HG02840 (cell line): ENCODE measurements at regions not wholly inside any gene's neighbourhood (a gene's known extent, or its start where the extent isn't known, plus 50 kb on each side); places are given as distances from the start of the nearest gene placed in this dataset.
"Not testable (repeated sequence)": the region's sequence is repeated elsewhere in the genome, so short reads cannot be mapped to it uniquely, and the experiment has no call there.

Source experiments
- ATAC-seq: cut with Tn5 transposase; IDR thresholded peaks from one replicate; pipeline ENCODE4 v1.9.1; 2021; ENCODE audit warnings: mild to moderate bottlenecking, moderate library complexity, moderate number of reproducible peaks; ENCODE audit not compliant: unreplicated experiment, low FRiP score

DNA sequence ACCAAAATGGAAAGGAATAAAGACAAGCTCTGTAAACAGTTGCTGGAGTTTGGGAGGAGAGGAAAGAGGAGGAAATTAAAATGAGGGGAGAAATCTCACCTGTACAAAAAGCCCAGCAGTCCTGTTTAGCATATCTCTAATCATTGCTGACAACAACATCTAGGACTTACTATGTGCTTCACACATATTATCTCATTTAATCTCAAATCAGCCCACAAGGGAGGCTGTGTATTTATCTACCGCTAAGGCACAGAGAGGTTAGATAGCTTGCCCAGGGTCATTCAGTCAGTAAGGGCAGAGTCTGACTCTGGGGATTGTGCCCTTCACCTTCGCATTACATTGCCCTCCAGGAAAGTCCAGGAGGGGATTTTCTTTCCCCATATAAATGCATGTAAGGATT, 233.3 kb downstream of the DLEU7 start:
- no peak for ATAC-seq

DNA sequence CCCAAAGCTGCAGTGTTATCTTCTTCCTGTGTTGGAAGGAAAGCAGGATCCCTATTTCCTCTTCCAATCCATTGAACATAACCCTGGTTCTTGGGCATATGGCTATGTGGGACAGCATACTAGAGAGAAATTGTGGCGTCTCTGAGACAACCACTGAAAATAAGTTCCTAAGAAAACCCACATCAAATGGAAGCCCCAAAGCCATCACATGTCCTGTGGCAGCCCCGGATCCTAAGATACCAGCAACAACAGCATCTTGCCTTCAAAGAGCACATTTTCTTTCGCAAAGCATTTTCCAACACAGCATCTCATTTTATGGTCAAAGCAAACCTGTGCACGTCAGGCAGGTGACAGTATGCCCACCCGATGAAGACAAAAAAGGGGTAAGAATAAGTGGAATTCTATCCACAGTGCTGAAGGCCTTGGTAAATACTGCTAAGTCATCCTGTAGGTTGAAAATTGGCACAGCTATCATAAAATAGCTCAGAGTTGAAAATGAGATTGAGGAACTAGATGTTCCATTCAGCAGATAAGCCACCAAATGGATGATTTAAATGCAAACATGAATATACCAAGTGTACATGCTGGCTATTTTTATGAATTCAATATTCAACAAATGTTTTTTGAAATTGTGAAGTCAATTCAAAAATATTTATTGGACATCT, 232.2 kb downstream of the DLEU7 start:
- ATAC-seq: no peak

DNA sequence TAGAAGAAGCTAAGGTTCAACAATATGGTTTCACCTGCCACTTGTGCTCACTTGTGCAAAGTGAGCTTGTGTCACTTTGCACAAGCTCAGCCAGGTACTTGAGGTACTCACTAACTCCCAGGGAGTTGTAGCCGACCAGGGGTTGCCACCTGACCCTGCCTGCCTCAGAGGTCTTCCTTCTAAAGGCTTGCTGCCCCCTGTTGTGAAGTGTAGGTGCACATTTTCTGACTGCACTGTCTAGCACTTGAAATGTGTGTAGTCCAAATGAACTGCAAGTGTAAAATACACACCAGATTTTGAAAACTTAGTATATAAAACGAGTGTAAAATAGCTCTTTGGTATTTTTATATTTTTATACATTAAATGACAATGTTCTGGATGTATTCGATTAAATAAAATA, 230.8 kb downstream of the DLEU7 start:
- ATAC-seq: no peak

DNA sequence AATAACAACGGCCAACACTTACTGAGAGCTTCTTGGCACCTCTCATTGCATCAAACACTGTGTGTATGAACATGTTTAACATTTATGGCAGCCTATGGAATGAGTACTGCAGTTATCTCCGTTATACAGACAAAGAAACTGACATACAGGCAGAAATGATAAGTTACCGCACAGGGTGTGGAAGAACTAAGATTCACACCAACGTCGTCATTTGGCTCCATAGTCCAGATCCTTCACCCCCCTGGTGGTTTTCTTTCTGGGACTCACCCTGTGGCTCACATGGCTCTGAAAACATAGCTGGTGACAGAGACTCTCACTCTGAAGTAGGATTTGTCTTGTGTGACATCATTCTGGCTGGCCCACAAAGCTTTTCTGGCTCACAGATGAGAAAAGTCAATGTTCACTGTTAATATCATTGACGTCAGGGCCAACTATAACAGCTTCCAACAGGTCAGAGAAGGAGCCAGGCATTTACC, 230.1 kb downstream of the DLEU7 start:
- no peak for ATAC-seq

DNA sequence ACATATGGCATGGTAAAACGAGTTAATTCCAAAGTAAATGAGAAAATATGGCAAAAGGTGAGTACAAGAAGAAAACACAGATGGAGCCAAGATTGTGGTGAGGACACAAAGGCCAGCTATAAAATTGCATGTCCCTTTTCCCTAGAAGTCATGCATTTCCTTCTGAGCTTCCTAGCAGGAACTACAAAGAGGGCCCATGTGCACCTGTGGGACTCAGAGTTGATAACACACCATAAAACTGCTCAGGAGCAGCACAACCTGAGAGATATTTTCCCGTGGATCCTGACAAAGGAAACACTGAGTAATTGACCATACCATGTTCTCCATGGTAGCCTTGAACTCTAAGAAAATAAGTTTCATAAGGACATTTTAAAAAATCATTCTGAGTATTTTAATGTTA, 228.3 kb downstream of the DLEU7 start:
- no peak for ATAC-seq

DNA sequence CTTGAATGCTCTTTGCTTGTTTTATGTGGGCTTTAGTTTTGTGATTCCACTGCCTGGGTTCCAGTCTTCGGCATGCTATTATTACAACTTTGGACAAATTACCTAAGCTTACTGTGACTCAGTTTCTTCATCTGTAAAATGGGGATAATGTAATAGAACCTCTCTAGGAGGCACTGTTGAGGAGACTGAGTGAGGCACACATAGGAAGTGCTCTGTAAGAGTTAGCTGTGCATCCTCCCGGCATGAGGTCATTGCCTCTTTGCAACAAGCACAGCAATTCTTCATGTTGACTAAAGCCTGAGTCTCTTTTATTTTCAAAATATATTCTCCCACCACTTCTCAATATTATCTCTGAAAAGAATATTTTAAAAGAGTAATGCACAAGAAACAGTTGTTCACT, 227.4 kb downstream of the DLEU7 start:
- ATAC-seq: no peak

DNA sequence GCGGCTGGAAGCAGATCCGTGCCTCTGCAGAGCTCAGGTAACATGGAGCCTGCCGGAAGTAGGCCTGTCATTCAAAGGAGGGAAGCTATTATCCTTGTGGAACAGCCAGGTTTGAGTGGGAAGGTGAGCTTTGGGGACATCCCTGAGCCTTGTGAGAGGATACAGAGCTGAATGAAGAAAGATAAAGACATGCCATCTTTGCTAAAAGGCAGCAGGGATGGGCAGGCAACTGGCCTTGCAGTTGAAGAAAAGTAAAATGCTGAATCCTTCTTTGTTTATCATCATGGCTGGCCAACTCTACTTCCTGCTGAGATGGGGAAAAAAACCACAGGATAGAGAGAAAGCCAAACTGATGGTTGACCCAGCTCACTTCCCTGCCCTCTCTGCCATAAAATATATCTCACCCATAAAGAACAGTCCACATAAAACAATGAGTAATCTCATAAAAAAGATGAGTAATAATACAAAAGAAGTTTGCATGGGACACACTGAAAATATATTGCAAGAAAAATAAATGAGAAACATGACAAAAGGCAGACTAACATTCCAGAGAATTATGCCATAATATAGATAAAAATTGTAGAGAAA, 226.3 kb downstream of the DLEU7 start:
- ATAC-seq: no peak

DNA sequence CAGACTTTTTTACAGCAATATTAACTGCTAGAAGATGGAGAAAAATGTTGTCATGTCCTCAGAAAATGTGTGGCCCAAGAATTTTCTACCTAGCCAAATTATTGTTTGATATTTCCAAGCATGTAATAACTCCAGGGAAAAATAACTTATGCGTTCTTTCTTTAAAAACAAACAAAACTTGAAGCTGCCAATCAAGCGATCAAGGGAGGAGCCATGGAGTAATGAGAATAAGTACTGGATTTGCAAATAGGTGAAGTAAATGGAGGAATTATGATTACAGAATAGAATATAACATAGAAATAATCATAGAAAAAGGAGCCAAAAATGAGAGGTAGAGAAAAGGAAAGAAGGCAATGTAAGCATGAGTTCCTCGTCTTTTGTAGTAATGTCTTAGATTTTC, 225.3 kb downstream of the DLEU7 start:
- no peak for ATAC-seq

DNA sequence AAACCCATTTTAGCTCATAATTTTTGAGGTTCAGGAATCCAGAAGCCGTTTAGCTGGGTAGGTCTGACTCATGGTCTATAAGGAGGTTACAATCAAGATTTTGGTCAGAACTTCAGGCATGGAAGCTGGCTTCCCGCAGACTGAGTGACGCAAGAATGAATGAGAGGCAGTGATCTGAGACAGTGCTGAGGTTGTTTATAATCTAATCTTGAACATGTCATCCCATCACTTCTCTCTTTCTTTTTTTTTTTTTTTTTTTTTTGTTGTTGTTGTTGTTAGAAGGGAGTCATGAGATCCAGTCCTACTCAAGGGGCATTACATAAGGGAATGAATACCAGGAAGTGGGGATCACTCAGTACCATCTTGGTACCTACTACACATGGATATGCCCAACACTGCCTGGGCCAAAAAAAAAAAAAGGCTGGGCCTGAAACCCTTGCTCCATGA, 217.4 kb downstream of the DLEU7 start:
- ATAC-seq: no peak

DNA sequence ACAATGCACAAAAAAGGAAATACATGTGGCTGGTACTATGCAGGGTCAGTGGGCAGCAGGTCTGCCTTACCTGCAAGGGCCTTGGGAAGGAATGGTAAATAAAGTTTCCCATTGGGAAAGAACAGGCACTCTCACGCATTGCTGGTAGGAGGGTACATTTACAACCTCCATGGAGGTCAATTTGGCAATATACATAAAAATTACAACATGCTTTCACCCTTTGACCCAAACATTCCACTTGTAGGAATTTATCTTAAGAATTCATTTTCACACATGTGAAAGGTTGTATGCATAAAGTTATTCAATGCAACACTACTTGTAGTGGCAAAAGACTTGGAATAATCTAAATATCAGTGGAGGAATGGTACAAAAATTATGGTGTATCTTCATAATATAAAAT, 216.4 kb downstream of the DLEU7 start:
- ATAC-seq: no peak

DNA sequence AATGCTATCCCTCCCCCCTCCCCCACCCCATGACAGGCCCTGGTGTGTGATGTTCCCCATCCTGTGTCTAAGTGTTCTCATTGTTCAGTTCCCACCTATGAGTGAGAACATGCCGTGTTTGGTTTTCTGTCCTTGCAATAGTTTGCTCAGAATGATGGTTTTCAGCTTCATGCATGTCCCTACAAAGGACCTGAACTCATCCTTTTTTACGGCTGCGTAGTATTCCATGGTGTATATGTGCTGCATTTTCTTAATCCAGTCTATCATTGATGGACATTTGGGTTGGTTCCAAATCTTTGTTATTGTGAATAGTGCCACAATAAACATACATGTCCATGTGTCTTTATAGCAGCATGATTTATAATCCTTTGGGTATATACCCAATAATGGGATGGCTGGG, 215.0 kb downstream of the DLEU7 start:
- ATAC-seq: not testable (repeated sequence)

DNA sequence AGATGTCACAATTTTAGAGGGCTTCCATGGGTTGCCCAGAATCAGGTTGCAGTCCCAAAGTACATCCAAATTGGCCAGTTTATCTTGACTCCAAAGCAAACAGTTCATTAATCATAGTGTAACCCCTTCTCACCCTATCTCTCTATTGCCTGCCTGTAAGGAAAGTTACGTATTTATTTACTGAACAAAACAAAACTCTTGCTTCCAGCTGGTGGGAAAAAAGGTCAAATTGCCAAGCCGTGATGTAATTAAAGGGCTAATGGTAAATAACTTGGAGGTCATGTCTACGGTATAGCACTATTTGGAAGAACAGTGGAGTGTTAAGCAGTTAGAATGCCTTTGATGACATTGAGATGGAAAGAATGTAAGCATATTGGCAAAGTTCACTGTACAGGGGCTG, 214.0 kb downstream of the DLEU7 start:
- no peak for ATAC-seq

DNA sequence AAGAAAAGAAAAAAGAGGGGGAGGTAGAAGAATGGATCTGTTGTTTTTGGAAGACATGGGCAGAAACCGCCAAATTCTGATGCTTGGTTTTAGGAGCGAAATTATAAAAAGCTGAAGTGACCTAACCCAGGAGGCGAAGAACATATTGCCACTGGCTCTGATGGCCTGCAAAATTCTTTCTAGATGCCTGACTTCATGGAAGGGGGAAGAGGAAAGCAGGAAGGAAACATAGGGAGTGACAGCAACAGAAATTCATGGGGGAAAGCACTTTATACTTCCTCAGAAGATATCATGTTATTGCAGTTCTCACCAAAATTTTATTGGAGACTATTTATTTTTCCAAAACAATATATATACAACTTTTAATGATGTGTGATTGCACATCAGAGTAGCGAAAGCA, 213.5 kb downstream of the DLEU7 start:
- ATAC-seq: no peak

DNA sequence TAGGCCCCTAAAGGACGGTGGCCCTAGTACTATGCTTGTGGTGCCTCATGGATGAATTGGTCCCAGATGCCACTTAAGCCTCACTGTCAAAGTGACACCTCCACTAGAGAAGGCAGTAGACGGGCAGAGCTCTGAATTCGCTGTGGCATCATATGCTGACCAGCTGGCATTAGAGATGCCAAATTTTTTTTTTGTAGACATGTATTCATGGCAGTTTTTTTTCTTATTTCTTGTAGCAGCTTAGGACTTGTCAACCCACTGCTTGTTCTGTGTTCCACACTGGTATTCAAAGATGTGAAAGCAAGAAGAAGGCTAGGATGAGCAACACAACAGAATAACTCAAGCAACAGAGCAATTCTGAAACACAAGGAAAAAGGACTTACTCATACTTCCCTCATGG, 212.5 kb downstream of the DLEU7 start:
- no peak for ATAC-seq

DNA sequence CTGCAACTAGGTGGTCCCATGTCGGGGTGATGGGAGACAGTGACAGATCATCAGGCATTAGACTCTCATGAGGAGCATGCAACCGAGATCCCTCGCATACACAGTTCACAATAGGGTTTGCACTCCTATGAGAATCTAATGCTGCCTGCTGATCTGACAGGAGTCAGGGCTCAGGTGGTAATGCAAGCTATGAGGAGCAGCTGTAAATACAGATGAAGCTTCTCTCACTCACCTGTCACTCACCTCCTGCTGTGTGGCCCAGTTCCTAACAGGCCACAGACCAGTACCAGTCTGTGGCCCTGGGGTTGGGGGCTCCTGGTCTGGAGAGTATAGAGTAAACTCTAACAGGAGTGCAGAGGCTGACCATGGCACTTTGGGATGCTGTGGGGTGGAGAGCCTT, 209.2 kb downstream of the DLEU7 start:
- ATAC-seq: no peak

DNA sequence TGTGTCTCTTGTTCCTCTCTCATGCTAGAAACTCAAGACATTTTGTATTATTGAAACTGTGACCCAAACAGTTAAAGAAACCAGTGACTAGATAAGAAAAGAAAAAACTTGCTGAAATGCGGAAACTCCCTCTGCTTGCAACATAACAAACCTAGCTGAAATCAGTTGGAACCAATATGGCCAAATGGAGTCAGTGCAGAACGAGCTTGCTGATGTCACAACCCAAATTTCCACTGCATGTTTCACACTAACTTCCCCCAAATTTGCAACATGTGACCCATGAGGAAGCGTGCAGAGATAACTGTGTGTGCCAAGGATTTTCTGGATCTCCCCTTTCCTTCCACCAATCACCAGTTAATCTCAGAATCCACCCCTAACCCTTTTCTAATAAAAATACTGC, 208.0 kb downstream of the DLEU7 start:
- peak; percentile 52 for ATAC-seq

DNA sequence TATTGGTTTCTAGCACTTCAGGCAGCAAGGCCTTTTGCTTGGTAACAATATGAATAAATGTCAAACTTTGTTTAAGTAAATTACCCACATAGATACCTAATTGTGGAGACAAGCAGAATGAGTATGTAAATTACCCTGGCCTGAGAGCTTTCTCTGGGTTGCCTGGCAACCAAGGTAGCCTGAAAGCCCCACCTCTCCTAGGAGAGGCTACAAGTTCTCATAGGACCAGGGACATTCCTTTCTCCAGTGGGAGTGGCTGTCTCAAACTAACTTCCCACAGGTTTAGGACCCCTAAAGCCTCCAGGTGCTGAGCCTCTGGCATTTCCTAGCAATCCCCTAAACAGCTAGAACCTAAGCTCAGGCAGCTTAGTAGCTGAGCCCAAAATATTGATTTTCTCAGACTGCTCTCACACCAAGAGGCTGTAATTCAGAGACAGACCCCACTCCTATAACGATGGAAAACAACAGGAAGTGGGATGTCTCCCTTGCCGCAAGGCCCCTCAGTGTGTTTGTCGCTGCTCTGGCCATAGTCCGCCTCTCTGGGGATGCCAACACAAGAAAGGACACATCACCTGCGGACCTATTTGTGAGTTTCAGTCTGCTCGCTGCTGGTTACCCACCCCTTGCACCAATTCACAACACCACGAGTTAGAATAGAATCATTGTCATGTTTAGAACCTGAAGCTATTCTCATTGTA, 207.3 kb downstream of the DLEU7 start:
- peak; percentile 72 for ATAC-seq

DNA sequence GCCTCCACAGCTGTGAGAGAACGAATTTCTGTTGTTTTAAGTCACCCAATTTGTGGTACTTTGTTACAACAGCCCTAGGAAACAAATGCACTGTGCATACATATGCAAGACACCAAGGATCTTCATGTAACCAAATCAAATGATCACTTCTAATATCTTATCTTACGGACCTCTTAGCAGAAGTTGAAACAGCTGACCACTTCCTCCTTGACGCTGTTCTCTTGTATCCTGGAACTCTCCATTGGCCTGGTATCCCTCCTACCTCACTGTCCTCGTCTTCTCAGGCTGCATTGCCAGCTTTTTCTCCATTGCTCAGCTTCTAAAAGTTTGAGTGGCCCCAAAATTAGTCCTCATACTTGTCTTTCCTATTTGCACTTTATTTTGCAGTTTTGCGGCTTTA, 200.4 kb downstream of the DLEU7 start:
- ATAC-seq: no peak

DNA sequence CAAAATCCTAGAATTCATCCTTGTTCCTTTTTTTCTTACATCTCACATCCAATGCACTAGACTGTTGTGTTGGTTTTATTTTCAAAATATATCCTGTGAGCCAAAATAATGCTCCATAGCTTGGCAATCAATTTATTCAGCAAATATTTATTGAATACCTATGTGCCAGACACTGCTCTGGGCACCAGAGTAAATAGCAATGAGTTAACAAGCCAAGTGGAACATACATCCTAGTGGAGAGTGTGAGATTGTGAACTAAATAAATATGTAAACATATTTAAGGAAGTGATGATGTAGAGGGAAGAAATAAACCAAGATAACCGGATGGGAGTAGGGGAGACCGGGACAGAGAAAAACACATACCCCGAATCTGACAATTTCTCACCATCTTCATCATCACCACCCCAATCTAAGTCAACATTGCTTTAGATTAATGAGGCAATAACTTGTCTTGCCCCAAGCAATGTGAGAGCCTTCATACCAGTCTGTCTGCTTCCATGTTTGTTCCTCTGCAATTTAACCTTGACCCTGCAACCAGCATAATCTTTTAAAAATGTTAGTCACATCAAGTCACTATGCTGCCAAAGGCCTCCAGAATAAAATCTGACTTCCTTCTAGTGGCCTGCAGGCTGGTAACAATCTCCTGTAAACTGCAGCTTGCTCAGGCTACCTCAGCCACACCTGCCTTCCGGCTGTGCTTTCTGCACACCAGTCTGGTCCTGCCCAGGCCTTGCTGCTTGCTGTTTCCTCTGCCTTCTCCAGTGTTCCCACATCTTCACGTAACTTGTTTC, 199.2 kb downstream of the DLEU7 start:
- ATAC-seq: no peak

DNA sequence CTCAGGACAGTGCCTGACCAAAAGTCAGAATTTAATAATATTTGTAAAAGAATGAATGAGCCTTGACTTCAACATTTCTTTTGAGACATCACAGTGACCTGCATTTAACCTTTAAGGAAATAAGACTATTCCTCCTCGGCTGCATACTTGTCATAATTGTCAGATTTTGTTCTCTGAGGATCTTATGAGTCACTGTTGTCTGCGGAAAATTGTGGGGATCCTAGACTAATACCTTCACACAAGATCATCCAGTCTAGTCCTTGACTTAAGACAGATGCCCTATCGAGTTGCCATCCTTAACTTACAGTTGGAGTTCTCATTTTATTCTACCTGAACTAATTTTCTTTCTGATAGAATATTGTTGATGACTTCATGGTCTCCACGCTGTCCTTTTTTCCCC, 198.4 kb downstream of the DLEU7 start:
- no peak for ATAC-seq

DNA sequence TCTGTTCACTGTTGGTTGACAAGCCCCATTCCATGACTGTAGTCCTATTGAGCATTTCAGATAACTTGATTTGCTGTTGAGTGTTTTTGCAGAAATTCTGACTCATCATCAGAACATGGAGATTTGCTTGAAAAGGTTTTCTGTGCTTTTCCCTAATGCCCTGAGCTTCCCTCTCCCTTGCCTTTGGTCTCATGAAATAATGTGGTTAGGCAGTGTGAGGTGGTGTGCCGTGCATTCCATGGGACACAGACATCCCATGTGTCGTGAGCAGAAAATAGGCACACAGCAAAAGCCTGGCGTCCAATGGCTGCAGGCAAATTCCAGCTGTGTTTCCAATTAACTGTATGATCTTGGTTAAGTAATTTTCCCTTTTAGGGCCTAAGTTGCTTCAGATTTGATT, 197.4 kb downstream of the DLEU7 start:
- no peak for ATAC-seq
